CD4-positive, alpha-beta T cell treated with Interleukin-4 for 1 hour (primary cell): ENCODE measurements at regions not wholly inside any gene's neighbourhood (a gene's known extent, or its start where the extent isn't known, plus 50 kb on each side); places are given as distances from the start of the nearest gene placed in this dataset.

Experiments used
- DNase-seq, 2 donors: peaks; one replicate each; pipeline ENCODE4 v3.0.0-alpha.2; 2020 to 2022

DNA sequence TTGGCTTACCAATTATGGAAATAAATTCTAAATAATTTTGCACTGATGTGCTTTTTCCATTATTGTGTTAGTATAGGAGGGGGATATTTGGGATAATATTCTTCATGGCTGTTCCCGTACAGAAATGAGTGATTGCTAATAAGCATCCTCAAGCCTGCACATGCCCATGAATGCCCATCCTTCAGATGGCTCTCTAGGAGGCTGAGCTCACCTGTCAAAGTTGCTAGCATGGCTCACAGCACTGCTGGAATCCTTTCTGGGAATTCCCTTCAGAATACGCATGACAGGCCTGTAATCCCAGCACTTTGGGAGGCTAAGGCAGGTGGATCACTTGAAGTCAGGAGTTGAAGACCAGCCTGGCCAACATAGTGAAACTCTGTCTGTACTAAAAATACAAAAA is 124.1 kb downstream of the NXNL2 start:
- no peak for DNase-seq

DNA sequence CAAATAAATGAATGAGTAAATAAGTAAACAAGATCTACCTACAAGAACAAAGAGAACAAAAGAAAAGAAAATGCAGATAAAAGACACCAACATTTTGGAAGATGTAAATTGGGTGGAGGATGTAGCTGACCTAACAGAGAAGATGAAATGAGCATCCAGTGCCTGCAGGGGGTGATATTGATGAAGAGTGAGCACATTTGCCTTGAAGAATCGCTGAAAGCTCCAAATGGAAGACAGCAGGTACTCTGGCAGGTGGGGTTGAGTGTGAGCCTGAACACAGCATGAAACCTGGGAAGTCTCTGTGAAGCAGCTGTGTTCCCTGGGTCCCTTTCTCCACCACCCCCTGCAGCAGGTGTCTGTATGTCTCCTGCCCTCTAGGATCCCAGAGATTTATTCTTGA is 125.6 kb downstream of the NXNL2 start:
- no peak for DNase-seq

DNA sequence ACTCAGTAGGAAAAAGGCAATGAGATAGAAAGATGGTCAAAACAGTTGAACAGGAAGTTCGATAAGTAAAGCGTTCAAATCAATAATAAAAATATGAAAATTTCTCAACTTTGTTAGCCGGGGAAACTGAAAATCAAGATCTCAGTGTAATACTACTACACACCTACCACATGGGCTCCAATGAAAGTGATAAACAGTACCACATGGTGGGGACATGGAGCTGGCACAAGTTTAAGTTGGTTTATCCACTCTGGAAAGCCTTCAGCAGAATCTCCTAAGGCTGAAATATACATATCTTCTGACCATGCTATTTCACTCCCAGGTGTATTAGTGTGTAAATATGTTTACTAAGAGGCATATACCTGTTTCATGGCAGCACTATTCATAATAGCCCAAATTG is 126.8 kb downstream of the NXNL2 start:
- DNase-seq = no peak

DNA sequence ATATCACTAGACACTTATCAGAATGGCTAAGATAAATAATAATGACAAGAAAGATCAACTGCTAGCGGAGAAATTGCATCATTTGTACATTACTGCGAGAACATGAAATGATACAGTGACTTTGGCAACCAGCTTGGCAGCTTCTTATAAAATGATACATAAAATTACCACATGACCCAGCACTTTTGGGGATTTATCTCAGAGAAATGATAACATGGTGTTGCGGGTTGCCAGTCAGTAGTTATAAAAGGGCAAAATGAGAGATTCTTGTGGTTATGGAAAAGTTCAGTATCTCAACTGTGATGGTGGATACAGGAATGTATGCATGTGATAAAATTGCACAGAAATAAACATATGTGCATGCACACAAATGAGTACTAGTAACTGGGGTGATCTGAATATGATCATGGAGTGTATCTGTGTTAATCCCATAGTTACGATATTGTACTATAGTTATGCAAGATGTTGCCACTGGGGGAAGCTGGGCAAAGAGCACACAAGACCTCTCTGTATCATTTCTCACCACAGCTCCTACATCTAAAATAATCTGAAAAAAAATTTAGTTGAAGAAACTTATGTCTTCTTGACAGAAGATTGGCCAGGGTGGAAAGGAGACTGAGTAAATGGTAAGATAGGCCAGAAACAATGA is 128.9 kb downstream of the NXNL2 start:
- no peak for DNase-seq

DNA sequence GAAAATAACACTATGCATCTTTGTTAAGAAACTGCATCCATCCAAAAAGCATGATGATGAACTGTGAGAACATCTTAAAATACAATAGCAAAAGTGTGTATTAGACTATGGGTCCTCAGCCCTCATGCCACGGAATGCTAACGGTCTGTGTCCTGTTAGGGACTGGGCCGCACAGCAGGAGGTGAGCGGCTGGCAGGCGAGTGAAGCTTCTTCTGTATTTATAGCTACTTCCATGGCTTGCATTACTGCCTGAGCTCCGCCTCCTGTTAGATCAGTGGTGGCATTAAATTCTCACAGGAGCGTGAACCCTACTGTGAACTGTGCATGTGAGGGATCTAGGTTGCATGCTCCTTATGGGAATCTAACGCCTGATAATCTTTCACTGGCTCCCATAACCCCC is 129.8 kb downstream of the NXNL2 start:
- DNase-seq = no peak

DNA sequence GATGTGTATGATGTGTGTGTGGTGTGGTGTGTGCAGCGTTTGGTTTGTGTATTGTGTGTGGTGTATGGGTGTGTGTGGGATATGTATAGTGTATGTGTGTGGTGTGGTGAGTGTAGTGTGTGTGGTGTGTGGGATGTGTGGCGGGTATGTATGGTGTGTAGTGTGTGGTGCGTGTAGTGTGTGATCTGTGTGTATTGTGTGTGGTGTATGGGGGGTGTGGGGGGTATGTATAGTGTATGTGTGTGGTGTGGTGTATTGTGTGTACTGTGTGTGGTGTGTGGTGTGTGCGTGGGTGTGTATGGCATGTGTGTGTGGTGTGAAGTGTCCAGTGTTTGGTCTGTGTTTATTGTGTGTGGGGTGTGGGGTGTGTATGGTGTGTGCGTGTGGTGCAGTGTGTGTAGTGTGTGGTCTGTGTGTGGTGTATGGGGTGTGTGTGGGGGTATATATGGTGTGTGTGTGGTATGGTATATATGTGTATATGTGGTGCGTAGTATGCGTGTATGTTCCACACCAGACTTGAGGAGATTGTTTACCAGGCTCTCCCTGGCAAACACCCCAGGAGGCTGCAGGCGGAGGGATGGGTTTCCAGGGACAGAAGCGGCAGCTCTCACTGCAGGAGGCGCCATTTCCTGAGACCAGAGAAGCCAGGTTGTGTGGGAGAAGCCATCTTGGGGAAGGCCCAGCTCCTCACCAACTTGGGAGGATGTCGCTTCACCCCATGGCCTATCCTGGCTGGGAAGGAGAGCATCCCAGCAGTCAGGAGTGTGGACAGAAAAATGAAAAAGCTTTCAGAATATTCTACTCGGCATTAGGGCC is 138.1 kb downstream of the NXNL2 start:
- no peak for DNase-seq

DNA sequence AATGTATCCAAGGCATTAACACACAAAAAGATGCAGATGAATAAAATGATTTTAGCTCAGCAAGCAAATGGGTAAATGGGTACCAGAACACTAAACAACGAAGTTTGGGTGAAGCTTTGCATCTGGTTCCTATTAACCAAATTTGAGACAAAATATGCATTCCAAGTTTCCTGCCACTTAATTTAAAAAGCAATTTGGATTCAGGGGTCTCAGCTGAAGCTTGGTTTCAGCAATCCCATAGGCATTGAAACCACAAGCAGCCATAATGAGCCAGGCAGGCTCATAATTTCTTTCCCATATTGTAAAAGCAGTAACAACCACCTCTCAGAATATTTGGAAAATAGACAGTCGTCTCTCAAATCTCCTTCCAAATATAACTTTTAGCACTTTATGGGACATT is 138.9 kb downstream of the NXNL2 start:
- DNase-seq = no peak

DNA sequence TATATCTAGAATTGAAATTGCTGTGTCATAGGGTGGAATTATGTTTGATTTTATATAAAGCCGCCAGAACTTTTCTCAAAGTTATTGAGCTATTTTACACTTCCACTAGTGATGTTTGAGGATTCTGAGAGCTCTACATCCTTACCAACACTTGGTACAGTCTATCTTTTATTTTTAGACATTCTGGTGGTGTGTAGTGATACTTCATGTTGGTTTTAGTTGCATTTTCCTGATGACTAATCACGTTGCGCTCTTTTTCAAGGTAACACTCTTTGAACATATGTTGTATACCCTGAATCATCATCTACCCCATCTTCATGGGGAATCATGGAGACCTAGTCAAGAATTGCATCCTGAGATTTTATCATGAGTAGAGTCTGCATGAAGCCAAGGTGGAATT is 141.7 kb downstream of the NXNL2 start:
- no peak for DNase-seq

DNA sequence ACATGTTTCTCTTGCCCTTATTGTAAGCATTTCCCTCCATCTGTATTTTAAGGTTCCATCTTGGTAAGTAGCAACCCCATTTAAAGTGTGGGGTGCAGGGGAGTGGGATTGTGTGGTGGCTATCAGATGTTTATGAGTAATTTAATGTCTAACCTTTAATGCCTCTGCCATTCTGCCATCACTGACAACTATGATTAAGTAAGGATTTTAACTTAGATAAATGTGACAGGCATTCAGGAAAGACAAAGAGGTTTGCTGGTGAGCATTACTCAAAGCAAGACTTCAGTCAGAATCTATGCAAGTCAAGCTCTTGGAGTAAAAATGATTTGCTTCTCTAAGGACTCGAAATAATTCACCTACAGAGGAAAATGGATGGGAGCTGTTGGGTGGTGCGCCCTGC is 143.0 kb downstream of the NXNL2 start:
- no peak for DNase-seq

DNA sequence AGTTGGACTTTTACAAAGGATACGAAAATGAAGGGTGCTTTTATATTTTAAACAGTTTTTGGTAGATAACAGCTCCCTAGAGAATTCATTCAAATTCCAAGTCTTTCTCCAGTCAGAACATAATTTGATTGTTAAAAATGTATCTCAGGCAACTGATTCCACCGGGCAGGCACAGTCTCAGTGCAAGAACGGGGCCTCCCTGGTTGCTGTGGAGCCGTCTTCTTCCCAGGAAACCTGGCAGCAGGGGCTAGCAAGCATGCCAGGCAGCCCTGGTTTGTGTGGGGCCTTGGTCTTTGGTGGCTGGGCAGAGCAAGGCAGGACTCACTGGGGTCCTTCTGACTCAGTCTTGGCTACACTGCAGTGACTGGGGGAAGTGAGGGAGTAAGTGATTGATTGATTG is 143.5 kb downstream of the NXNL2 start:
- DNase-seq = no peak

DNA sequence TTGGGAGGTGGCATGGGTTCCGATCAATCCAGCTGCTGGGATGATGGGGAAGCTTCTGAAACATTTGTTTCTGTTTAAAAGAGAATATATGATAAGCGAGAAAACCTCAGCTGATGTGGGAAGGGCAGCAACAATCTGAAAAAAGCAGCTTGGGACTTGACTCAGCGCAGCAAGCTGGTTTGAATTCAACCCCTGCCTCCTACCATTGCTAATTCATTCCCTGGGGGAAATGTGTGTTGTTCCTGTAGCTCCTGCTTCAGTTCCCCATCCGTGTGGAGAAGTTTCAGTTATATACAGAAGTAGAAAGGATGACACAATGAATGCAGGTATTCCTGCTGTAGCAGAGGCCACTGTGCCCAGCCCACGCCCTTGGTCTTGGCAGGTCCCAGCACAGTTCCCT is 145.1 kb downstream of the NXNL2 start:
- no peak for DNase-seq

DNA sequence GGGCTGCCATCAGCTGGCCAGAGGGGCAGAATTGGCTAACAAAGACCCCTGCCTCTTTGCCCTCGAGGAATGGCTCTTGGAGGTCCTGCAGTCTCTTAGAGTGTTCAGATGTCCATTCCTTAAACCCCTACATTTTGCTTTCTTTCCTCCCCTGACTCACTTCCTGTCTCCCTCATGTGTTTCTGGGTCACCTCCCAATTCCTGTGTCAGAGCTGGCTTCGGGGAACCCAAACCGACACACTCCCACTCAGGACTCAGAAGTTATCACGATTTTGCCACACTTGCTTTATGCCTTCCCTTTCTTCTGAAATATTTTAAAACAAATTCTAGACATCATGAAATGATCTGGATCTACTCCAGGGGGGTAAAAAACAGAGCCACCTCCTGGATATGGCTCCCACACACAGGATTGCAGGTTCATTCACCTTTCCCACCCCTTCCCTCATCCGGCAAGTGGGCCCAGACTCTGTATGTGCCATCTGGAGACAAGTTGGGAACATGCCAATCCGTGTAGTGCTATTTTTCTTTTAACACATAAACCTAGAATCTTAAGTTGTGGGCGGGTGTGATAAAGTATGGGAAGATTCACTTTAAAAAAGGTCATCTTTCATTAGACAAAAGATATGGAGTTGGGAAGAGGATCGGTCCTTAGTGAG is 145.7 kb downstream of the NXNL2 start:
- DNase-seq = no peak

DNA sequence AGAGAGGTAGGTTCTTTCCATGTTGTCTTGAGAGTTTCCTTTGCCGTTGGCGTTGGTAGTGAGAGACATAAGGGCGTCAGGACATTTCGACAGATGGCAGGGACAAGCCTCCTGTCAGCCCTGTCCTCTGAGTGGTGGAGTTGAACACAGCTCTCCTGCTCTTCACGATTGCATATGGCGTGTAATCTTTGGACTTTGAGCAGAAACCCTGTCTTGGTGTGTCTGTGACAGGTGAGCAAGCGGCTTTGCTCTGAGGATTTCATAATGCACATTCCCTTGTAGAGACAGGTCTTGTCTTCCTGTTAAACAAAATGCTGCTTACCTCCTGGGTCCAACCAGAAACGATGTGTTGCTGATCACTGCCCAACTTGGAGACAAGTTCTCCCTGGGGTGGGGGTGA is 146.5 kb downstream of the NXNL2 start:
- DNase-seq = no peak

DNA sequence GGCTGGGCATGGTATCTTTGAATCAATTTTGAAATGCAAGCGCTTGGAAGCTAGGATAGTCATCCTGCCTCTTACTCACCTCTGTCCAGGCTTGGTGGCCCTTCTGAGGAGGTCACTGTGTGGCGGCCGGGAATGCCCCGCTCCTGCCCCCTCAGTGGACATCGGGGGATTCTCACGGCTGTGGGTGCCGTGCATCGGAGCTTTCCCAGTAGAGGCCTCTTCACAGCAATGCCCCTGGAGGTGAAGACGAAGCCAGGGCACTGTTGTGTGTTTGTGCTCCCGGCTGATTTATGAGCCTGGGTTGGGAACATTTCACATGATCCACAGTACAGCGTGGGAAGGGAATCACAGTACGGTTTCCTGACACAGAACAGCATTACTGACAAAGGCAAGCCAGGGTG is 147.5 kb downstream of the NXNL2 start:
- DNase-seq = no peak

DNA sequence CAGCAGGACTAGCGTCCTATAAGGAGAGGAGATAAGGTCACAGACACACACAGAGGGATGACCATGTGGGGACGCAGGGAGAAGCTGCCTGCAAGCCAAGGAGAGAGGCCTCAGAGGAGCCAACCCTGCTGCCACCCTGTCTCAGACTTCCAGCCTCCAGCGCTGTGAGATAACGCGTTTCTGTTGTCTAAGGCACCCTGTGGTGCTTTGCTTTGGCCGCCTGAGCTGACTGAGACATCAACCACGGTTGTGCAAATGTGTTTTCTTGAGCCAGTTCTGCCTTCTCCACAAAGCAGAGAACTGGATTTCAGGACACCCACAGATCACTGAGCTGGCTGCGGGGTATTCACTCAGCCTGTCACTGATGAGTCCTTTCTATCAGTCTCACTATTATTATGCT is 149.1 kb downstream of the NXNL2 start:
- no peak for DNase-seq

DNA sequence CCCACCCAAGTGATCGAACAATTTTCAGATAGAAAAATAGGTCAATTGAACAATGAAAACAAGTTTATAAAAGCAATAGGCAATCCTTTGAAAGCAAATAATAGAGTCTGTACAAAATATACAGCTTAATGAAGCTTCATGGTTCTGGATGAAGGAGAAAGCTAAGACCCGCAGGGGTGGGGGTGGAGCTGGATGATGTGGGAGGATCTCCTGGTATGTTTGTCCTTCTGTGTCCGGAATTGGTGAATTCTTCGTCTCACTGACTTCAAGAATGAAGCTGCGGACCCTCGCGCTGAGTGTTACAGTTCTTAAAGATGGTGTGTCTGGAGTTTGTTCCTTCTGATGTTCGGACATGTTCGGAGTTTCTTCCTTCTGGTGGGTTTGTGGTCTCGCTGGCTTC is 149.9 kb downstream of the NXNL2 start:
- DNase-seq = no peak

DNA sequence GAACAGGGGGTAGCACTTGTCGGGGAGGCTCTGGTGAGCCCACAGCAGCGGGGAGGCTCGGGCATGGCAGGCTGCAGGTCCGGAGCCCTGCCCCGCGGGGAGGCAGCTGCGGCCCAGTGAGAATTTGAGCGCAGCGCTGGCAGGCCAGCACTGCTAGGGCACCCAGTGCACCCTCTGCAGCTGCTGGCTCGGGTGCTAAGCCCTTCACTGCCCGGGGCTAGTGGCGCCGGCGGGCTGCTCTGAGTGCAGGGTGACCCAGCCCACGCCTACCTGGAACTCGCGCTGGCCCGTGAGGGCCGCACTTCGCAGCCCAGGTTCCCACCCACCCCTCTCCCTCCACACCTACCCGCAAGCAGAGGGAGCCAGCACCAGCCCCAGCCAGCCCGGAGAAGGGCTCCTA is 151.0 kb downstream of the NXNL2 start:
- DNase-seq = no peak

DNA sequence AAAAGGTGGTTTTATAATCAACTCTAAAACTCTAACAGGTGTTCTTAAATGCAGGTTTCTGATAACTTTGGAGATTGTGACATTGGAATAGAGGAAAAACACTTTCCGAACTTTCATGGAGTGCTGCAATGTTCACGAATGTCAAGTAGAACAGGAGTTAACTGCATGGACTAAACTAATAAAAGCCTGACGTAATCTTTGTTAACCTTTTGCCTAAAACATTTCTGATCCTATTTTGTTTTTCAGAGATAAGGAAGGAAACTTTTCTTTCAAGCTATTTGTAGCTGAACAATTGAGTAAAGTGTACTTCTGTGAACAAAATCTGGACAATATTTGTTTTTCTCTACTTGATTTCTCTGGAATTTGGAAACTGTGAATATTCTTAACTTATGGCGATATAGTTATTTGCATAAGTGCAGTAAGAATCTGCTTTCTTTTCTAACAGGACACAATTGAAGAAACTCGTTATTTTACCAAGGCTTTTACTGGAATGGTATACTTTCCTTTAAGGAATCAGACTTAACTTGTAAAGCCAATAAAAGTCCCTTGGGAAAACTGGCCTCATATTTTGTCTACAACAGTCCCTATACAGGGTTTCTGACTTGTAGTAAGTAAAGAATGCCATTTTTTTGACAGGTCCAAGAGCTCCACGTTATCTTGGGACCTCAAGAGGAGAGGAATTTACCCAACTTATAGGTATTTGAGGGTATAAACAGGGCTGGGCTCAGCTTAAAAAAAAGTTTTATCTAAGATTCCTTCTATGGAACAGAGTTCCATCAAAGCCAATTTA is 154.7 kb downstream of the NXNL2 start:
- no peak for DNase-seq

DNA sequence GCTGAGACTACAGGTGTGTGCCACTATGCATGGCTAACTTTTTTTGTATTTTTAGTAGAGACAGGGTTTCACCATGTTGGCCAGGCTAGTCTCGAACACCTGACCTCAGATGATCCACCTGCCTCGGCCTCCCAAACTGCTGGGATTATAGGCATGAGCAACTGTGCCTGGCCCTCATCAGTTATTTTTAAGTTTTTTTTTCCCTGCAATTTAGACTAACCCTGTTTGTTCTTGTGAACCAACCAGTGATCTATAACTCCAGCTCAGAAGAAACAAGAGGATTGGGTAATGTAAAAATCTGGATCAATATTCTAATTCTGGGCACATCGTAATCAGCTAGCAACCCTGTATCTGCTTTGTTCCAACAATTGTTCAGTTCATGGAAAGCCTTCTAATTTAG is 155.7 kb downstream of the NXNL2 start:
- DNase-seq = no peak

DNA sequence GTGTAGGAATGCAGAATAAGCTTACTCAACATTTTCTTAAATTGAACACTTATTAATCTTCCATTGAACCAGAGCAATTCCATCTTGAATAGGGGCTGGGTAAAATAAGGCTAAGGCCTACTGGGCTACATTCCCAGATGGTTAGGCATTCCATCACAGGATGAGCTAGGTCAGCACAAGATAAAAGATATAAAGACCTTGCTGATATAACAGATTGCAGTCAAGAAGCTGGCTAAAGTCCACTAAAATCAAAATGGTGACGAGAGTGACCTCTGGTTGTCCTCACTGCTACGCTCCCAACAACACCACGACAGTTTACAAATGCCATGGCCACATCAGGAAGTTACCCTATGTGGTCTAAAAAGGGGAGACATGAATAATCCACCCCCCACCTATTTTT is 156.1 kb downstream of the NXNL2 start:
- DNase-seq = no peak

DNA sequence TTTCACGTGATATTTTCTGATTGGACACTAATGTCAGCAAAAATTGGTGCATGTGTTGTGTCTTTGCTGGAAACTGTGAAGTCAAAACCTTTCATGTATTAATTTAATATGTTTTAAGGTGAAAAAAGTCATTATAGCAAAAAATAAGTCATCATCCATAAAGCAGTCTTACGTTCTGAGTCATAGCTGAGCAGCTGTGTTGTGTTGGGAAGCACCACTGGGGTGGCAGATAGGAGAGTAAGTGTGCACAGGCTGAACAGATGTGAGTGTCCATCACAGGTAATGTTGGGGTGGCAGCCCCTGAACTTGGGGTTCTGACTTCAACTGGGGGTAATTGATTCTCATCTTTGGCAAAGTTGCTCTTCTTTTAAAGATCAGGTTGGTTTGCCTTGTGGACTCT is 156.8 kb downstream of the NXNL2 start:
- DNase-seq = no peak

DNA sequence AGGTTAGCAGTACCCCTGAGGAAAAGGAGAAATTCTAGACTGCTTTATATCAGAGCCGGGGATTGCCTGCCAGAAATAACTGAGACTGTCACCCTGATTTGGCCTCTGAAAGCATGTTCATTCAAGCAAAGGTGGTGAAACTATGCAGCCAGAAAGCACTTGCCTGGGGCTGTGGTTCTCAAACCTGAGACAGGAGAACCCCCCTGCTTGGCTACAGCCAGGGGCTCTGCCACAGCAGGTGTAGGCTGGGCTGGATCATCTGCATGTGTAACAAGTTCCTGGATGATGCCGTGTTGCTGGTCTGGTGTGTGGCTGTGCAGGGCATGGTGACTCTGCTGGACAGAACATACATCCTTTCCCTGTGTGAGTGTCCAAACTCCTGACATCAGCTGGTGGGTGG is 157.8 kb downstream of the NXNL2 start:
- DNase-seq = no peak

DNA sequence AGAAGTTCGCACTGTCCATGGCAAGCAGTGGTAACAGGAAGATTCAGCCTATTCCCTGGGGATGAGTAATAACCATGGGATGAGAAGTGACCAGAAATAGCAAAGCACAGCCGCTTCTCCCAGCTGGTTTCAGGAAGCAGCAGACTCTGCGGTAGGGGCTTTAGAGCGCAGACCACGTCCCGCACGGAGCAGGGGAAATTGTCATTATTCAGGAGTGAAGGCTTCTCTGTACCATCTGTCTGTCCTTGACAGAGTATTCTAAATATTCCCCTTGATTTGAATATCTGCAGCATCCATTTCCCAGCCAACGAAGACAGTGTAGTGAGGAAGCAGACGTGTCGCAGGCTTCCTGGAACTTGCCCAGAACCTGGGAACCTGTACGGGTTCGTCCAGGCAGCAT is 159.6 kb downstream of the NXNL2 start:
- no peak for DNase-seq

DNA sequence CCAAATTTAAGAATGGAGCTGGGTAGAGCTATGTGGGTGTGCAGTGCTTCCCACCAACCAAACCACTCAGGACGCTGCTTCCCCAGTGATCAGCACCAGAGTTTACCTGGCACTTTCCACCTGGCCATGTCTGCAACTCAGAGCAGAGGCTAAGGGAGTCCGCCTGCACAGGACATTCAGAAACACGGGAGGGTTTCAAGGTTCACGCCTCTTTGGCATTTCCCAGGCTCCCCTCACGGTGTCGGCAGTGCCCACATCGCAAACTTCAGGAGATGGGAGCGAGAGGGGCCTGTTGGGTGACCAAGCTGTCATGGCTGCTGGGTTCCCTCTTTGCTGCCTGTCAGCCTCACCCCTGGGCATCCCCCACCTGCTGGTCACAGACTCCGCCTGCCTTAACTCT is 161.5 kb downstream of the NXNL2 start:
- DNase-seq = no peak
